HG03066 (cell line): ENCODE measurements at regions not wholly inside any gene's neighbourhood (a gene's known extent, or its start where the extent isn't known, plus 50 kb on each side); places are given as distances from the start of the nearest gene placed in this dataset.

Experiments
- ATAC-seq: cut with Tn5 transposase; IDR thresholded peaks from one replicate; pipeline ENCODE4 v1.9.1; 2021; ENCODE audit warnings: low read depth; ENCODE audit not compliant: unreplicated experiment

- ATAC-seq, result no peak
Measured at GRCh38 chr1:168913711-168914463, 184.9 kb upstream of the DPT start.

DNA sequence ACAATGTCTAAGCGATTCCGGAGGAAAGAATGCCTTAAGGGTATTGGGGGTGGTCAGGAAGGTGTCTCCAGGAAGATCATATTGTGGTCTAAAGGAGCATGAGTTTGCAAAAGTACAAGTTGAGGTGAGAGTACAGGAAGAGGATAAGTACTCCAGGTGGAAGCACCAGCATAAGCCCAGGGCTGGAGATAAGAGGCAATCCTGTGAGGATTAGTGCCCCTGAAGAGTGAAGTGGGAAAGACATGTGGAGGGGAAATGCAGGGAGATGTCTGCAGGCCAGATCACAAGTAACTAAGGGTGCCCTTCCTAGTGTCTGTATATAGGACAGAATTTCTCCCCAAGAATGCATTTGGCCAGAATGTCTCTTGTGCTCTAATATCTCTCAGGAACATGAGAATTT is 188.3 kb upstream of the DPT start:
- ATAC-seq, result no peak

DNA sequence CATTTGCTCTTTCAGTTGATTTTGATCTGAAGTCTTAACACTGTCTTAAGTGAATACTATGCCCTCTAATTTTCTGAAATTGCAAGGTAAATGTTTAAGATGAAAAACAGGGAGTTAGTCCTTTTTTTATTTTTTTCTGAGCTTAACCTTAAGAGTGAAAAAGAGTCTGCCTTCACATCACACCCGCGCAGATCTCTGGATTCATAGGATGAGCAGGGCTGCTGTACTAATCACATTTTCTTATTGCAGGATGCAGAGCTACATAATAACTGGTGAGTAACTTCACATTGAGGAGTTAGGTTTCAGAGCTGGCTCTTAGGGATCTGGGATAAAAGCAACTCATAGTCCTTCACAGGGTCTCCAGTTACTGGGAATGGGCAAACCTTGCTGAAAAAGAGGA is 188.7 kb upstream of the ATP1B1 start:
- ATAC-seq, result no peak

DNA sequence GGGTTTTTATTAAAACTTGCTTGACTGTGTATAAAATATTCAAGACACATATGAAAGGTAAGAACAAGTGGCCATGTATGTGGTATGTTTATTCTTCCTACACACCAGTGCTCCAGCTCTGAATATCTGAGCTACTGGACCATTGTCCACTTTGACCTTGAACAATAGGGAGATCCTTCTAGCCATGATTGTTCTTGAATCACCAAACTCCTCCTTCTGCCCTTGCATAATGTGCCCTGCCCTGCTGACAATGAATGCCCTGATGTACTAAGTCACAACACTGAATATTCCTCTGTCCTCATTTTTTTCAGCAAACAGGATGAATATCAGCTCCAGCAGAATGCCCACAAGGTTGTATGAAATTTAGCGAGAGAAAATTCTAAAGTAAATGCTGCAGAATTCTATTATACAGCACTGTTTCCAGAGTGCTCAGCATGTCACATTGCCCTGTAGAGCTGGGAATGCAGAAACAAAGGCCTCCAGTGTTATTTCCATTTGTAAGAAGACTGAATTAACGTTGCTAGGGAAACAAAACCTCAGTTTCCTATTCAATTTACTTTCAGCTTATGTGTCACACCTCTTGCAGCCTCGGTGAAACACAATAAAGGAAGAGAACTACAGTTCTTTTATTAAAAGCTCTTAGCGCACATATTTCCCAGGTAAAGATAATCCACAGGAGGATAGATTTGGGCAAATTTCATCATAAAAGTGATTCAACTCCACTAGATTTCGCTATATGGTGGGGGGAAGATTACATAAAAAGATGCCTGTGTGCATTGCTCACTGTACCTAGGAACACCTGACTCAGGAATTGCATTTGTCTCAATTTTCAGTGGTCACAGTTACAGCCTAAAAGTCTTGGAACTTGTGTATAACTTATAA is 187.4 kb upstream of the ATP1B1 start:
- ATAC-seq, result no peak

DNA sequence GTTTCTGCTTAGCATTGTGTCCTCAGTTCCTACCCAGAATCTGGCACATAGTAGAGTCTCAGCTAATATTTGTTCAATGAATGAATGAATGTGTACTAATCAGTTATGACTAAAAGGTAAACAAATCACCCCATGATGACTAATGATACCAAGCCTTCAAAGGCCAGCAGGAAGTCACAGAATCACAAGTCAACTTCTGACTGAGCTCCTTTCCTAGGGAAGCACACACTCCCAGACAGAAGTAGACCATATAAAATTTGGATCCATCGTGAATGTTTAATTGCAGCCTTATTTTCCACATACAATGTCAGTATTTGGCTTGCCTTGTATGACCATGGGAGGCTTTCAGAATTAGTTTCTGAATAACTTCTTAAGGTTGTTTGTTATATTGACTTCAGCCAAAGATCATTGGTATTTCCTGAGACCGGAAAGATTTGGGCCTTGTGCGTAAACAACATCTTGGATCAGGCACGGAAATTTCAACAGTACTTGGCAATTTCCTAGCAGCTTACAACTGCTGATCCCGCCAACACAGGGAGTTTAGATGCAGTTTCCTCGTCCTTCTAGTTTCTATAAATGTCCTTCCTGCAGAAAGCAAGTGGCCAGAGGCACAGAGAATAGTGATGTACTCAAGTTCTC is 185.9 kb upstream of the ATP1B1 start:
- ATAC-seq, result no peak

GRCh38 chr1:168921629-168922028 is 184.9 kb upstream of the ATP1B1 start:
- ATAC-seq, result peak; percentile 69

- ATAC-seq, result no peak
Measured at GRCh38 chr1:168923521-168924136, 182.9 kb upstream of the ATP1B1 start.

DNA sequence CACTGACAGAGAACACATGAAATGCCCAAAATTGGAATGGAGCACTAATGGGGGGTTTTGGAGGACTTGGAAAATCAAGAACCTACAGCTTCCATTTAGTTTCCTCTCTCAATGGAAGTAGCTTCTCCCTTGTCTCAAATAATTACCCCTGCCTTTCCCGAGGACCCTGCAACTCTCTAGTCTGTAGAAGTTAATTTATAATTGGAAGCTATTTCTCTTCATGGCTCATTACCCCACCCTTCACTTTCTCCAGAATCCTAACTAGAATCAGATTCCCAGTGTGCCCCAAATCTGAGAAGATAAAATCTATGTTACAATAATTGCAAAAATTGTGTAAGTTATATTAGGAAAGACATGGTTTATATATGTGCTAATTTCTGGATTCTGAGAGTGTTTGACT is 181.5 kb upstream of the ATP1B1 start:
- ATAC-seq, result no peak

- no peak for ATAC-seq
Measured at GRCh38 chr1:168926236-168926635, 180.3 kb upstream of the ATP1B1 start.

DNA sequence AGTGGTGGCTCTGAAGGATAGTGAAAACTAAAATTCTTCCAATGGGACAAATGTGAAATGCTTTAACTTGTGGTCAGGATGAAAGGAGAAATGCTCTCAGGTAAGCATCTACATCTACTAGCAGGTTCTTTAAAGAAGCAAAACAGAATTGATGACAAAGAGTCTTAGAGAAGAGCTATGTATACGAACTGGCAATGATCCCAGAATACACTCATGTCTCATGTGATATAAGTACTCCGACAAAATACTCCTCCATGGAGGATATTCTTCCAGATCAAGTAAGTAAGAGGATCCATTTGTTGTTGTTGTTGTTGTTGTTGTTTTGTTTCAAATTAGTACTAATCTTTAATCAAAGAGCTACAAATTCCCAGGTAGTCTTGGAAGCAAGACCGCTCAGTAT is 174.0 kb upstream of the ATP1B1 start:
- ATAC-seq, result no peak

- no peak for ATAC-seq
Measured at GRCh38 chr1:168933141-168933805, 173.2 kb upstream of the ATP1B1 start.

DNA sequence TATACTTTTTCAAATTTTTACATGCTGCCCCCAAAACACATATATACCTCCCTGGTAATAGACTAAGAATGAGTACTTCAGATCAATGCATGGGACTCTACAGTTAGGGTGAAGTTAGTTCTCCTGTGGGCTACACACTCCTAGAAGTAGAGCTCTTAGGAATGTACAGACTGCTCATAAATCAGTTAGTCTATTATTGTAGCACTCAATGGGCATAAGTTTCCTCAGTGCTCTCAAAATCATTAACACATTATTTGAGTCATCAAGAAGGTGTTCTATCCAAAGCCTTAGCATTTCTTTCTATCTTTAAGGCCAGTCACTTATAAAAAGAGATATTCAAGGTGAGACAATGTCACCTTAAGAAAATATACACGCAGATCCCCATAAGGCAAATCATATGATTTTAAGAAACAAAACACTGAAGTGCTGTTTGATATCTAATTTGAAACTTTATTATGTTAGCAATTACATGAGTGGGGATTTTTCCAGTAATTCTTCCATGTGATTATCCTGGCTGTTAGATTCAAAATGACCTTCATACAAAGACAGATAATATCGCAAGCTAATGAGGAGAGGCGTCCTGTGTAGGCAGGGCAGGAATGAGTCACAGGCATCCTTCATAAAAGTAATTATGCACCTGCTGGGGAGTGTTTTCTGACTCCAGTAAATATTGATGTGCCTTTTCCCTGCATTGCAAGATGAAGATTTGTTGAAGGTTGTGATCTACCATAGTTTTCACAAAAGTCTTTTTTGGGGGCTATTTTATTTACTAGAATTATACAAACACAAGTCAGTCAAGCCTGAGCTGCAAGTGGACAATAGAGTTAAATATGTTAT is 167.2 kb upstream of the ATP1B1 start:
- ATAC-seq, result no peak

GRCh38 chr1:168939947-168940223 is 166.6 kb upstream of the ATP1B1 start:
- ATAC-seq, result no peak

- ATAC-seq, result no peak
Measured at GRCh38 chr1:168941640-168942039, 164.8 kb upstream of the ATP1B1 start.

DNA sequence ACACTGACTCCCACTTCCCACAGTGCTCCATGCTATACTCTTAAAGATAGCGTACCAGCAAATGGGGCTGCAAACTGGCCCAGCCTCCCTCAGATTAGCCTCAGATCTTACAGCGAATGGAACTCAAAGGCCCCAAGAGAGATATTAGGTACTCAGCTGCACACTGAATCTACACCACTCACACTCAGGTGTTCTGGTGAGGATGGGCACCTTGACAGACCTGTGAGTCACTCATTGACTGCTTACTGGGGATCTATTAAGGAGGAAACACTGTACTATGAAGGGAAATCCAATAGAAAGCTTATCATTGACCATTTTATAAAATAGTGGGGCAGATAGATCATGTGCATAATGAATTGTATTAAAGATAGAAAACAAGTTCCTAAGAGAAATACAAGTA is 164.3 kb upstream of the ATP1B1 start:
- ATAC-seq, result no peak

- ATAC-seq, result no peak
Measured at GRCh38 chr1:168945870-168946269, 160.6 kb upstream of the ATP1B1 start.

DNA sequence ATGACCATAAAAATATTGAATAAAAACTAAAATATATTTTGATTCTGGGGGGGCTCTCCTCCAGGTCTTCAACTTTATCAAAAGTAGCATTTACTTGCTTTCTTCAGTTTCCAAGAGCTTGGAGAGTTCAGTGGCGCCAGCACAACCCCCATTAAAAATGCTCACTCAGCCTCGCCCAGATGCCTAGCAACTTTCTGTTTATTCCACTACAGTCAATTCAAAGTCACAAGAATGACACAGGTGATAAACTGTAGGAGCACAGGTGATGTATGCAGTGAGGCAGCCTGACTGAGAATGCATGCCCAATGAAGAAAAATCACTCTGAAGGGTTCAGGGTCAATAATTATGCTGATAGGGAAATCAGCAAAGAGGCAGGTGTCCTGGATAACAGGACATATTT is 159.4 kb upstream of the ATP1B1 start:
- no peak for ATAC-seq

- ATAC-seq, result no peak
Measured at GRCh38 chr1:168949672-168950071, 156.8 kb upstream of the ATP1B1 start.

GRCh38 chr1:168957818-168958217 is 148.7 kb upstream of the ATP1B1 start:
- ATAC-seq, result no peak
